ENCODE measurements at regions not wholly inside any gene's neighbourhood (a gene's known extent, or its start where the extent isn't known, plus 50 kb on each side); places are given as distances from the start of the nearest gene placed in this dataset.

- DNase-seq = no peak
Observed at GRCh38 chr6:113562248-113562647, 294.9 kb upstream of the MARCKS start.

GRCh38 chr6:113564371-113565171 lies 292.6 kb upstream of the MARCKS start:
- peak; percentile 85 for DNase-seq

- no peak for DNase-seq
Observed at GRCh38 chr6:113565306-113565705, 291.8 kb upstream of the MARCKS start.

- DNase-seq = no peak
Observed at GRCh38 chr6:113570161-113570560, 287.0 kb upstream of the MARCKS start.

- DNase-seq = no peak
Observed at GRCh38 chr6:113570641-113571040, 286.5 kb upstream of the MARCKS start.

- DNase-seq = no peak
Observed at GRCh38 chr6:113574147-113574546, 283.0 kb upstream of the MARCKS start.

- no peak for DNase-seq
Observed at GRCh38 chr6:113576310-113576709, 280.8 kb upstream of the MARCKS start.

GRCh38 chr6:113578691-113579090 lies 278.5 kb upstream of the MARCKS start:
- DNase-seq = no peak

- DNase-seq = no peak
Observed at GRCh38 chr6:113584767-113585166, 272.4 kb upstream of the MARCKS start.

- DNase-seq = no peak
Observed at GRCh38 chr6:113585246-113585645, 271.9 kb upstream of the MARCKS start.

GRCh38 chr6:113586413-113587077 lies 270.6 kb upstream of the MARCKS start:
- DNase-seq = peak; percentile 27

GRCh38 chr6:113587078-113587699 lies 270.0 kb upstream of the MARCKS start:
- peak; percentile 27 for DNase-seq

GRCh38 chr6:113588646-113589045 lies 268.5 kb upstream of the MARCKS start:
- DNase-seq = no peak

- peak; percentile 95 for DNase-seq
Observed at GRCh38 chr6:113591896-113592827, 265.0 kb upstream of the MARCKS start.

- DNase-seq = no peak
Observed at GRCh38 chr6:113594726-113595125, 262.4 kb upstream of the MARCKS start.

GRCh38 chr6:113595911-113596376 lies 261.2 kb upstream of the MARCKS start:
- DNase-seq = no peak

- peak; percentile 18 for DNase-seq
Observed at GRCh38 chr6:113596387-113597230, 260.5 kb upstream of the MARCKS start.

GRCh38 chr6:113597231-113597583 lies 259.9 kb upstream of the MARCKS start:
- DNase-seq = no peak

- DNase-seq = no peak
Observed at GRCh38 chr6:113598786-113599185, 258.4 kb upstream of the MARCKS start.

GRCh38 chr6:113599444-113599843 lies 257.7 kb upstream of the MARCKS start:
- no peak for DNase-seq

- no peak for DNase-seq
Observed at GRCh38 chr6:113600551-113601339, 256.4 kb upstream of the MARCKS start.

All from NCI-H2227 treated with DMSO at 0.1 percent for 48 hours (cell line).